Loucy (cell line): ENCODE measurements at regions not wholly inside any gene's neighbourhood (a gene's known extent, or its start where the extent isn't known, plus 50 kb on each side); places are given as distances from the start of the nearest gene placed in this dataset.

Experiments
- H2AFZ ChIP-seq: fragments of 200-600 bp; sonication (generic); 2 replicates; pipeline ENCODE4 v1.6.0; 2016; ENCODE audit warnings: antibody characterized with exemption, mild to moderate bottlenecking, low read length, moderate library complexity
- H3F3A ChIP-seq: fragments of 200-600 bp; 2 replicates; pipeline ENCODE4 v1.6.0; 2016; ENCODE audit warnings: antibody characterized with exemption, low read depth, mild to moderate bottlenecking
- H3K27me3 ChIP-seq: fragments of 200-600 bp; sonication (generic); 2 replicates; pipeline ENCODE4 v1.6.1; 2014; ENCODE audit warnings: low read length, mild to moderate bottlenecking; ENCODE audit not compliant: insufficient read depth, poor library complexity, severe bottlenecking
- H3K36me3 ChIP-seq: fragments of 200-600 bp; sonication (generic); 2 replicates; pipeline ENCODE4 v1.6.1; 2016; ENCODE audit warnings: low read length; ENCODE audit not compliant: insufficient read depth
- H3K4me1 ChIP-seq: fragments of 200-600 bp; sonication (generic); 2 replicates; pipeline ENCODE4 v1.5.1; 2014; ENCODE audit warnings: low read length, mild to moderate bottlenecking; ENCODE audit not compliant: insufficient read depth, poor library complexity, severe bottlenecking
- H3K4me2 ChIP-seq: fragments of 200-600 bp; sonication (generic); 2 replicates; pipeline ENCODE4 v1.6.0; 2014; ENCODE audit warnings: antibody characterized with exemption, low read length, low read depth, mild to moderate bottlenecking; ENCODE audit not compliant: poor library complexity, severe bottlenecking
- H3K4me3 ChIP-seq: fragments of 200-600 bp; sonication (generic); 2 replicates; pipeline ENCODE4 v1.5.1; 2014; ENCODE audit warnings: low read length, mild to moderate bottlenecking, mixed read lengths; ENCODE audit not compliant: poor library complexity, severe bottlenecking
- H3K79me2 ChIP-seq: fragments of 200-600 bp; sonication (generic); 2 replicates; pipeline ENCODE4 v1.6.1; 2014; ENCODE audit warnings: low read length; ENCODE audit not compliant: insufficient read depth
- H3K9ac ChIP-seq: fragments of 200-600 bp; sonication (generic); 2 replicates; pipeline ENCODE4 v1.6.0; 2014; ENCODE audit warnings: mild to moderate bottlenecking, low read depth, low read length, moderate library complexity; ENCODE audit not compliant: poor library complexity, severe bottlenecking
- H3K9me2 ChIP-seq: fragments of 200-600 bp; sonication (generic); replicated peaks from 2 replicates; pipeline ENCODE4 v1.6.1; 2016; ENCODE audit warnings: low read depth, low read length, mixed read lengths
- H3K9me3 ChIP-seq: fragments of 200-600 bp; sonication (generic); 2 replicates; pipeline ENCODE4 v1.6.1; 2014; ENCODE audit warnings: mild to moderate bottlenecking, antibody characterized with exemption, low read length, low read depth; ENCODE audit not compliant: insufficient read depth
- H4K20me1 ChIP-seq: fragments of 200-600 bp; sonication (generic); 2 replicates; pipeline ENCODE4 v1.6.0; 2014; ENCODE audit warnings: antibody characterized with exemption, low read length, mild to moderate bottlenecking; ENCODE audit not compliant: insufficient read depth, poor library complexity, severe bottlenecking
- CTCF ChIP-seq: fragments of 200-600 bp; sonication (generic); conservative IDR thresholded peaks from 2 replicates; pipeline ENCODE4 v1.5.1; 2014; ENCODE audit warnings: mild to moderate bottlenecking, antibody characterized with exemption, low read length
- EZH2phosphoT487 ChIP-seq: fragments of 200-600 bp; IDR thresholded peaks from 2 replicates; pipeline ENCODE4 v1.6.1; 2018; ENCODE audit warnings: antibody characterized with exemption, mild to moderate bottlenecking, moderate library complexity, borderline replicate concordance

DNA sequence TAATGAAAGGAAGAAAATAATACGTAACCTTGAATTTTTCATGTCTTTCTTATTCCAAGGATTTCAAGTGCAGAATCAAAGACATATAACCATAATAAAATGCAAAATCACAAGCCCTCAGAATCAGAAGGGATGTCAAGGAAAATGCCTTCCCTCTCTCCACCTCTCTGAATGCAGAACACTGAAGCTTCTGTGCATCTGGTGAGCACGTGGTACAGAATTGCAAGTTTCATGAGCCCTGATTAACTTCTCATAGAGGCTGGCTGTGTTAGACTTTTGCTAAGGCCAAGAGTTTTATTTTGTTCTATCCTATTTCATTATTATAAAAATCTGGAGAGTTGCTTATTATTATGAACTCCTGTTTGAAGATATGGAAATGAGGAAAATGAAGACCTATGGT lies 533.7 kb upstream of the POM121L12 start:
- H3K4me2 ChIP-seq: no peak overlapping the region
- no peak overlapping the region for H3K4me3 ChIP-seq
- H3K9me3 ChIP-seq: no peaks in the 10 kb centered on the region
- no peaks in the 10 kb centered on the region for H3K79me2 ChIP-seq
- no peaks in the 10 kb centered on the region for H3F3A ChIP-seq
- H3K9ac ChIP-seq: no peak overlapping the region
- no peaks in the 10 kb centered on the region for H3K27me3 ChIP-seq
- no peaks in the 10 kb centered on the region for H3K9me2 ChIP-seq
- no peaks in the 10 kb centered on the region for H3K36me3 ChIP-seq
- H3K4me1 ChIP-seq: no peaks in the 10 kb centered on the region
- H4K20me1 ChIP-seq: no peaks in the 10 kb centered on the region
- H2AFZ ChIP-seq: no peak overlapping the region
- TF ChIP-seq CTCF (no peak), EZH2phosphoT487 (no peak)

GRCh38 chr7:52500841-52501240 lies 534.6 kb upstream of the POM121L12 start:
- H3F3A ChIP-seq: no peaks in the 10 kb centered on the region
- H2AFZ ChIP-seq: no peak overlapping the region
- H3K4me2 ChIP-seq: no peak overlapping the region
- H3K79me2 ChIP-seq: no peaks in the 10 kb centered on the region
- no peak overlapping the region for H3K9ac ChIP-seq
- no peak overlapping the region for H3K4me3 ChIP-seq
- no peaks in the 10 kb centered on the region for H4K20me1 ChIP-seq
- TF ChIP-seq CTCF: no peak
- no peak for TF ChIP-seq EZH2phosphoT487
- no peaks in the 10 kb centered on the region for H3K4me1 ChIP-seq
- H3K27me3 ChIP-seq: no peaks in the 10 kb centered on the region
- no peaks in the 10 kb centered on the region for H3K36me3 ChIP-seq
- no peaks in the 10 kb centered on the region for H3K9me2 ChIP-seq
- no peaks in the 10 kb centered on the region for H3K9me3 ChIP-seq

DNA sequence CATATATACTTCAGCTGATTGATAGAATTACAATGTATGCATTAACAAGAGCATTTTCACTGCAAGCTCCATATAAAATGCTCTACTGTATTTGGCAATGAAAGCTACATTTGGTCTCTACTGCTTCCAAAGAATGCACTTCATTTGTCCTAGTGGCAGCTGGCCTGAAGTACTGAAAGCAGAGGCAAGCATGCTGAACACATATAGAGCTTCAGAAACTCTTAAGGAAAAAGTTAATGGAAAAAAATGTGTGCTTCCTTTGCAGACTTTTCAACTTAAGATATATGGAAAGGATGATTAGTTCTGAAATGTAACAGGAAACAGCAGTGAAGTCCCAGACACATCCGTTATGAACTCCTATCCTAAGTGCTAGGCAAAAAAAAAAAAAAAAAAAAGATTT lies 537.1 kb upstream of the POM121L12 start:
- Histone ChIP-seq H3K79me2 (no peaks in the 10 kb centered on the region), H3K27me3 (no peaks in the 10 kb centered on the region), H3K4me3 (no peak overlapping the region), H3K9me3 (no peaks in the 10 kb centered on the region), H3K4me1 (no peaks in the 10 kb centered on the region), H3K4me2 (no peak overlapping the region), H3K36me3 (no peaks in the 10 kb centered on the region), H4K20me1 (no peaks in the 10 kb centered on the region), H3K9me2 (no peaks in the 10 kb centered on the region), H3F3A (no peaks in the 10 kb centered on the region), H3K9ac (no peak overlapping the region), H2AFZ (no peak overlapping the region)
- TF ChIP-seq EZH2phosphoT487 (no peak), CTCF (no peak)
